GM18505 (cell line): ENCODE measurements at regions not wholly inside any gene's neighbourhood (a gene's known extent, or its start where the extent isn't known, plus 50 kb on each side); places are given as distances from the start of the nearest gene placed in this dataset.

Experiments
- ATAC-seq: cut with Tn5 transposase; IDR thresholded peaks from one replicate; pipeline ENCODE4 v1.9.1; 2021; ENCODE audit not compliant: unreplicated experiment
- POLR2A ChIP-seq: IDR thresholded peaks from 4 replicates; pipeline ENCODE4 v1.6.1; 2011; ENCODE audit warnings: borderline replicate concordance; ENCODE audit not compliant: insufficient read depth, insufficient read length; ENCODE audit errors: extremely low read depth

GRCh38 chr1:60870269-60870865 lies 212.0 kb upstream of the NFIA start:
- no peak for TF ChIP-seq POLR2A
- no peak for ATAC-seq

GRCh38 chr1:60868901-60869663 lies 213.3 kb upstream of the NFIA start:
- no peak for ATAC-seq
- TF ChIP-seq POLR2A: no peak

GRCh38 chr1:60867782-60868181 lies 214.6 kb upstream of the NFIA start:
- TF ChIP-seq POLR2A: no peak
- no peak for ATAC-seq

GRCh38 chr1:60866917-60867531 lies 215.3 kb upstream of the NFIA start:
- TF ChIP-seq POLR2A: no peak
- ATAC-seq: no peak

GRCh38 chr1:60866226-60866900 lies 216.0 kb upstream of the NFIA start:
- no peak for ATAC-seq

GRCh38 chr1:60865166-60865565 lies 217.2 kb upstream of the NFIA start:
- no peak for ATAC-seq
- no peak for TF ChIP-seq POLR2A

More at GRCh38 chr1:60866226-60866900, 216.0 kb upstream of the NFIA start:
- TF ChIP-seq POLR2A: no peak

- no peak for TF ChIP-seq POLR2A
- no peak for ATAC-seq
Measured at GRCh38 chr1:60864722-60865121, 217.6 kb upstream of the NFIA start.

GRCh38 chr1:60863131-60863530 lies 219.2 kb upstream of the NFIA start:
- no peak for ATAC-seq
- no peak for TF ChIP-seq POLR2A

GRCh38 chr1:60861961-60862567 lies 220.3 kb upstream of the NFIA start:
- no peak for ATAC-seq
- TF ChIP-seq POLR2A: no peak

GRCh38 chr1:60859111-60859510 lies 223.2 kb upstream of the NFIA start:
- TF ChIP-seq POLR2A: no peak
- ATAC-seq: no peak

- ATAC-seq: no peak
Measured at GRCh38 chr1:60857851-60858250, 224.5 kb upstream of the NFIA start.

GRCh38 chr1:60850084-60850483 lies 232.3 kb upstream of the NFIA start:
- TF ChIP-seq POLR2A: no peak
- ATAC-seq: no peak

More at GRCh38 chr1:60857851-60858250, 224.5 kb upstream of the NFIA start:
- TF ChIP-seq POLR2A: no peak

- no peak for ATAC-seq
- no peak for TF ChIP-seq POLR2A
Measured at GRCh38 chr1:60849401-60849800, 233.0 kb upstream of the NFIA start.

GRCh38 chr1:60848583-60849188 lies 233.7 kb upstream of the NFIA start:
- TF ChIP-seq POLR2A: no peak
- no peak for ATAC-seq
